Head of caudate nucleus (tissue), 42 donors: ENCODE measurements at regions not wholly inside any gene's neighbourhood (a gene's known extent, or its start where the extent isn't known, plus 50 kb on each side); places are given as distances from the start of the nearest gene placed in this dataset.
A peak's percentile ranks its signal among the peaks of the same experiment; 100 is the strongest.
"Not testable (repeated sequence)": the region's sequence is repeated elsewhere in the genome, so short reads cannot be mapped to it uniquely, and the experiment has no call there.

Source experiments
- DNase-seq, 42 donors: peaks; one replicate each; pipeline versions ENCODE4 v3.0.0 to v3.0.0-alpha.2; 2020 to 2021; ENCODE audit warnings: mixed read lengths in 7 of 42
- intact Hi-C: fragments of 100-400 bp; cut with DNase I; formaldehyde crosslinking; loops from one replicate; pipeline ENCODE4 v1.15.0; 2022

GRCh38 chr5:158609333-158610050, 490.2 kb downstream of the EBF1 start:
- no peak for DNase-seq
- intact Hi-C loops = no loop called here

DNA sequence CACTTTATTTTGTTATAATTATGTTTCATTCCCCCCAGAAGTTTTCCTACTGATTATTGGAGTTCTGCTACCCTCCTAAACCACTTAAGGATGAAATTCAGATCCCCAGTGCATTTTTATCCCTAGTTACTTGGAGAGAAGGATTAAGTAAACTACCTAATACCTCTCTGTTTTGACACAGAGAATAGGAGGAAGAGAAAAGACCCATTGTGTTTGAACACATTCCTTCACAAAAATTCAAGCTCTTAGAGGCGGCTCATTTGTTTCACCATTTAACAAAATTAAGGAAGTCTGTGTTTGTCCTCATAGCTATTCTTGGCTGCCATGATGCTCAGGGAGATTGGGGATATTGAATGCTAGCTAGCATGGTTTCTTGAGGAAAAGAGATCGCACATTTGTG, 492.6 kb downstream of the EBF1 start:
- intact Hi-C loops = no loop called here
- no peak for DNase-seq

DNA sequence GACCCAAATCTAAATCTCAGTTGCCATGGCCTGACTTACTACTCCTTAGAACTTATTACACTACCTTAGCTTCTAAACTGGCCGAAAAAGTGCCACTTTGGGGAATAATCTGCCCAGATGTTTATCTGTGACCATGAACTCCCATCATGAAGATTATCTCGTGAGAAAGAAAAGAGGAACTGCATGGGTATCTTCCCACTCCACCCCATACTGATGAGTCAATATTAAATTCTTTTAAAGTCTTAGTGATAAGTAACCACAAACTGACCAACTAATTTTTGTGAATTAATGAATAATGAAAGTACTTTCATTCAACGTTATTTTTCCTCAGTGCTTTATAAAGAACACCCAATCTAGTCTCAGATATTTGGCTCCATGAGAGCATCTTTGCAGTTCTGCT, 493.5 kb downstream of the EBF1 start:
- DNase-seq = no peak
- intact Hi-C loops = no loop called here

DNA sequence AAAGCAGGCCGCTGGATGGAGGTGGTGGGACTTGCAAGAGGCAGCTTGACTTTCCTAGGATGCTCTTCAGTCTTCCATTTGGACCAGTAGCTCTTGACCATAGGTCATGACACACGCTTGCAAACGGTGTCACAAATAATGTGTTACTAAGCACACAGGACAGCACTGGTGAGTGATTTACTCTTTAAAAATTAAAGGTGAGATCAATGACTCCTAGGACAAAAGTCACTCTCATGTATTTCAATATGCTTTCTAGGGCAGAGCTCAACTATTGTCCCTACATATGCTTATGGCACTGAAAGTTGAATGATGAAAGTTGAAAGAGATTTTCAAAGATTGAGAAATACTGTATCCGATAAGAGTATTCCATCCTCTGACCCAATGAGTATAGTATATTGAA, 496.7 kb downstream of the EBF1 start:
- no peak for DNase-seq
- intact Hi-C loops = no loop called here

DNA sequence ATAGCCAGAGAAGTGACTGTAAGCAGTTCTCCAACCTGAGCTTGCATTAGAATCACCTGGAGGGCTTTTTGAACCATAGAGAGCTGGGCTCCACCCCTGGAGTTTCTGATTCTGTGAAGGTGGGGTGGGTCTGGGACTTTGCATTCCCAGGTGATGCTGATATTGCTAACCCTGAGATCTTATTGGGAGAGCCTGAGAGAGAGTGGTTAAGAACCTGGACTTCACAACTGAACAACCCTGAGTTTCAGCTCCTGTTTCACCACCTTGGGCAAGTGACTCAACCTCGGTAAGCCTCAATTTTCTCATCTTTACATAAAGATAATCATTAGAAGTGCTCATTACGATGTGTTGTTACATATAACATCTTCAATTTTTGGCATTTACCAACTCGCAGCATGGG, 498.6 kb downstream of the EBF1 start:
- intact Hi-C loops = no loop called here
- DNase-seq = no peak

DNA sequence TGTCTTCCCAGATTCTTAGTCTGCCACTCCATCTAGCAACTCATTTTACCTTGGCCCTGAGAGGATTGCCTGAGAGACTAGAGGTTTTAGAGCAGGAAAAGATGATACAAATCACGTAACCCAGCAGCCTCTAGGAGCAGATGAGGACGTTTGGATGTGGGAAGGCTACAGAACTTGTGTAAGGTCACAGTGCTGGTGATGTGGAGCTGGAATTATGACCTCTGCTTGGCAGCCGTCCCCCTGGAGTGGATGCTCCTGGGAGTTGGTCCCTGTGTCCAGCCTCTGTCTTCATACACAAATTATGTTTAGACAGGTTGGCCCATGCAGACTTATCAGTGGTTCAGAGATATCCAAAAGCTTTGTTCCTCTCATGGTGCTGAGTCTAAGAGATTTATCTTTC, 499.0 kb downstream of the EBF1 start:
- intact Hi-C loops = no loop called here

DNA sequence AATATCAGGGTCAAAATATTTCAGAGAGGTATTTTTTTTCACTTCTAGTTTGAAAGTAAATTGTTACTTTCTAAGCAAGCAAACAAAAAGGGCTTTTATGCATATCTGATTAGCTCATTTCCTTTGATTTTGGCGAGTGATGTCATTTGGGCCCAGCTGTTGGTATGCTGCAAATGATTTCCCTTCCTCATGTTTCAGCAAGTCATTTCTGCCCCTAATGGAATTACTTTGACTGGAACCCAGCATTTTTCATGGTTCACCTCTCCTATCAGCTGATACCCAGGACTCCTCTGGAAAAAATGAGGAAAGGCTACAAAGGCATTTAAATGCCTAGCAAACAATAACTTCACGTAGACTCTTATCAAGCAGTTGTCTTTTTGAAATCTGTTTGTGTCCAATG, 500.6 kb downstream of the EBF1 start:
- intact Hi-C loops = no loop called here
- peak in 5 of 42 donors; percentile 2 to 44 (median 9) for DNase-seq

More for the DNA sequence above, 499.0 kb downstream of the EBF1 start:
- DNase-seq = no peak

- intact Hi-C loops = no loop called here
- DNase-seq = no peak
Observed at GRCh38 chr5:158594595-158595242, 505.0 kb downstream of the EBF1 start.

GRCh38 chr5:158593925-158594324, 505.8 kb downstream of the EBF1 start:
- no peak for DNase-seq
- intact Hi-C loops = no loop called here

DNA sequence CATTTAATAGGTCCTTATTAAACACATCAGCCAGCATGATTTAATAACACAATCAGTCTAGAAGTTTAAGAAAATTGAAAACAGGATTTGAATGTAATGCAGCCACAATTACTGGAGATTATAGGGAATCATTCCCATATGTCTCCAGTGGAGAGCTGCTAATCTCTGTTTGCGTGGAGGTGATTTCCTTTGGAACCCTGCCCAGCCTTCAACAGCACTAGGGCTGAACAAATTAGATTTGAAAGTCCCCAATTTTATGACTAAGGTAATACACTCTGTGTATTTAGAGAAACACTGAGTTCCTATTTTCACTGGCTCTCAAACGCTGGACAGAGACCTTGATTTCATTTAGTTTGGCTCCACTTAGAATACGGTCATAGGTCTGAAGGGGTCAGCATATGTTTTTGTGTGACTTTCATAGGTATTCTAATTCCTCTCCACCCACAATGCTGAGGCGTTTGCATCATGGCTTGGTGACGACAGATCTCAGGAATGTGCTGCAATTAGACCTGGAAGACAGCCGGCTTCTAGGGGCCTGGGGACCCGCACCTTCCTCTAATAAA, 508.3 kb downstream of the EBF1 start:
- no peak for DNase-seq
- intact Hi-C loops = no loop called here

GRCh38 chr5:158590746-158591300, 508.9 kb downstream of the EBF1 start:
- no peak for DNase-seq
- intact Hi-C loops = no loop called here

DNA sequence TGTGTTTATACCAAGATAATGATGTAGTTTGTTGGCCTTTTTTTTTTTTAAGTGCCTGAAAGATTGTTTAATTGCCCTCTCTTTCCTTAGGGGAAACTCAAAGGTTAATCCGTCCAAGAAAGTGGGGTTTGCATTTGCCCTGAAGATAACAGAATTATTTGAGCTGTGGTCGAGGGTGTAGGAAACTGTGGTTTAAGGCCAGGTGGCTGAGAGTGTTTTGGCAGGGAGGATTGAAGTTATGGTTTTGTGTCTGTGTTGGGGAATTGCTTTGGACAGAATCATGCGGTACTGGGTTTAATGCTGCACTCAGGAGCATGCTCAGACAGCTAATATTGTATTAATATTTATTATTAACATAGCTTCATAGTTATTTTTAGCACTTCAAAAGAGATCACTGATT, 509.8 kb downstream of the EBF1 start:
- DNase-seq = no peak
- intact Hi-C loops = no loop called here

- no peak for DNase-seq
- intact Hi-C loops = no loop called here
Observed at GRCh38 chr5:158588617-158589016, 511.1 kb downstream of the EBF1 start.

GRCh38 chr5:158586054-158586453, 513.7 kb downstream of the EBF1 start:
- no peak for DNase-seq
- intact Hi-C loops = no loop called here

DNA sequence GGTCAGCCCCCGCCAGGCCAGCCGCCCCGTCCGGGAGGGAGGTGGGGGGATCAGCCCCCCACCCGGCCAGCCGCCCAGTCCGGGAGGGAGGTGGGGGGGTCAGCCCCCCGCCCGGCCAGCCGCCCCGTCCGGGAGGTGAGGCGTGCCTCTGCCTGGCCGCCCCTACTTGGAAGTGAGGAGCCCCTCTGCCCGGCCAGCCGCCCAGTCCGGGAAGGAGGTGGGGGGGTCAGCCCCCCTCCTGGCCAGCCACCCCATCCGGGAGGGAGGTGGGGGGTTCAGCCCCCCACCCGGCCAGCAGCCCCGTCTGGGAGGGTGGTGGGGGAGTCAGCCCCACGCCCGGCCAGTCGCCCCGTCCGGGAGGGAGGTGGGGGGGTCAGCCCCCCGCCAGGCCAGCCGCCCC, 517.0 kb downstream of the EBF1 start:
- DNase-seq, intact Hi-C loops: not testable (repeated sequence)

GRCh38 chr5:158573829-158574228, 525.9 kb downstream of the EBF1 start:
- DNase-seq = no peak
- intact Hi-C loops = no loop called here

DNA sequence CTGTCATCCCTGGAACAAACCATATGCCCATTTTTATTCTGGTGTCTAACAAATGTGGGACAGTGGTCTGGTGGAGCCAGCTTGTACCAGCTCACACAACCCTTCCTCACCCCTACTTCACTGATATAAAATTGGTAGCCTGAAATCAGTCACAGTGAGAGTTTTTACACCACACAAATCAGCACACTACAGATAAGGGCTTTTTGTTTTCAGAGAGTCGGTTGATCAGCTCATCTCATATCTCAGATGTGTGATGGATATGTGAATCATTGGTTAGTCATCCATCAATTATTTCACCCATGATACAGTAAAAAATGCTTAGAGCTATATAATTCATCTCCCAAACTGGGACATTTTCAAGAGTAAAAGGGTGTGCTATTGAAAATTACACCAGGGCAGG, 529.2 kb downstream of the EBF1 start:
- intact Hi-C loops = no loop called here
- DNase-seq = no peak

- intact Hi-C loops = no loop called here
- no peak for DNase-seq
Observed at GRCh38 chr5:158569534-158569933, 530.2 kb downstream of the EBF1 start.

DNA sequence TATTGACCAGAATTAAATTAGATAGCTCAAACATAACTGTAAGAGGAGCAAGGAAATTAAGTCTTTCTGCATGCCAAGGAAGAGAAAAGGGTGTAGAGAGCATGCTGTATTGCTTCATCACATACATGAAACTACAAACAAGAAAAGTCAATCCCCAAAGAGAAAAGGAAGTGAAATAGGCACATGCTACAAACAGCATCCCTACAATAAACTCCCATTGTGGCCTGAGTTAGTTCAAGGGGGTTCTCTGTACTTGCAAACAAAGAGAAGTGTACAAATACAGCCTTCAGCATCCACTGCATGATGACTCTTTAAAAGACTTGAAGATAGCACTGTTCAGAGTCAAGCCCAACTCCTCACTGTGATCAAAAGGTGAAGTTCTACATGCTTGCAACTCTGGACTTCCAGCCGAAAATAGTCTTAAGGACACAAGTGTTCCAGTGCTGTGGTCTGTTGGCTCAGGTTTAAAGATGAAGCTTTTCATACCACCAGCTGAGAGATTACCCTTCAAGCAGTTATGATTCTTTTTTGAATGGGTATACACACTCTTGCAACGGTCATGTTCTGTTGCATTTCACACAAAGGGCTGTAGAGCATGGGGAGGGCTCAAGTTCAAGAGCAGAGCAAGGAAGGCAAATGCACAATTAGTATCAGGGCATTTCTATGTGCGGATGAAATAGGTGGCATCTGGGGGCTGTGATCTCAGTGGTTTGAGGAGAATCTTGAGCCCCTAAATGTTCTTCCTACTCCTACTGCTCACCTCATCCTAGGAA, 534.5 kb downstream of the EBF1 start:
- intact Hi-C loops = no loop called here
- DNase-seq = no peak
